HUES48 (cell line): ENCODE measurements at regions not wholly inside any gene's neighbourhood (a gene's known extent, or its start where the extent isn't known, plus 50 kb on each side); places are given as distances from the start of the nearest gene placed in this dataset.
"Not testable (repeated sequence)": the region's sequence is repeated elsewhere in the genome, so short reads cannot be mapped to it uniquely, and the experiment has no call there.

Experiments
- H3K27ac ChIP-seq: one replicate; pipeline ENCODE4 v1.7.0; 2013; ENCODE audit warnings: low read depth, low read length, inconsistent platforms
- H3K27me3 ChIP-seq: 2 replicates; pipeline ENCODE4 v1.6.1; 2013; ENCODE audit warnings: mild to moderate bottlenecking, low read length; ENCODE audit not compliant: control insufficient read depth, insufficient read depth
- H3K36me3 ChIP-seq: 2 replicates; pipeline ENCODE4 v1.6.1; 2013; ENCODE audit warnings: low read length; ENCODE audit not compliant: control insufficient read depth, insufficient read depth
- H3K4me1 ChIP-seq: 2 replicates; pipeline ENCODE4 v1.6.1; 2013; ENCODE audit warnings: mild to moderate bottlenecking, low read length; ENCODE audit not compliant: control insufficient read depth, insufficient read depth
- H3K4me3 ChIP-seq: 2 replicates; pipeline ENCODE4 v1.5.1; 2013; ENCODE audit warnings: mild to moderate bottlenecking, low read depth, low read length
- H3K9ac ChIP-seq: 2 replicates; pipeline ENCODE4 v1.6.1; 2013; ENCODE audit warnings: mild to moderate bottlenecking, low read depth, low read length, moderate library complexity
- H3K9me3 ChIP-seq: 2 replicates; pipeline ENCODE4 v1.6.1; 2013; ENCODE audit warnings: low read length; ENCODE audit not compliant: control insufficient read depth, insufficient read depth

DNA sequence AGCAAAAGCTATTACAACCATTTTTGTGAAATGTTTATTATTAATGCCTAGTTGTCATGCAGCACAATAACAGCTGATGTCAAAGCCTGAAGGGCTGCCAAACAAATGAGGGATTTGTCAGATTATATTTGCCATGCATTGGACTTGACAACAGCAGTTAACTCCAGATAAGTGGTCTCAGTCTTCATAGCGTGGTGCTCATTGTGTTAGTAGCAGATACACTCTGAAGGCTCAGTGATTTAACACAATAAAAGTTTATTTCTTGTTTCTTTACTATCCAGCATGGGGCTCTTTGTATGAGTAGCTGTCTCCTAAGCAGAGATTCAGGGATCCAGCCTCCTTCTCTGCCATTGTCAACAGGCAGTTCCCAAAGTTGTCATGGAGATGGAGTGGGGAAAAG, 76.0 kb upstream of the PTGFRN start:
- Histone ChIP-seq H3K4me3 (no peak overlapping the region), H3K9ac (no peak overlapping the region)

DNA sequence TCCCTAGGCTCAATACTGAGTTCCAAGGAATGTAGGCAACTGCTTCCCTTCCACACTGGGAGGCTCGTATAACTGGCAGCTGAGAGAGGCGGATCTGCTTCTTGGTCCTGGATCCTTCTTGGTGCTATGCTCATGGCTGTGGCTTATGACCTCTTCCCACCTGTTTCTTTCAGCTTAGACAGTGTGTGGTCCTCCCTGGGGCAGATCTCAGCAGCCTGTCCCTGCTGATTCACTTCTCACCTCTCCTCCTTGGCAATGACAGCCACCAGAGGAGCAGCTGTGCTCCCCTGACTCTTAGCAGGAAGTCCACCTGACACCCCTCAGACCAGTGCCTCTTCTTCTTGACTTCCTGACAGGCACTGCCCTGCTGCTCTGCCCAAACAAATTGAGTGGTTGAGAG, 75.1 kb upstream of the PTGFRN start:
- peaks cover 42% of the 10 kb centered on the region for H3K4me1 ChIP-seq
- no peak overlapping the region for H3K27ac ChIP-seq
- H3K9me3 ChIP-seq = 0 out of 2 replicates have a peak, but pooled peaks cover 3% of the 10 kb centered on the region

More for the DNA sequence above, 76.0 kb upstream of the PTGFRN start:
- Histone ChIP-seq H3K9me3 (0 out of 2 replicates have a peak, but pooled peaks cover 3% of the 10 kb centered on the region), H3K27me3 (no peaks in the 10 kb centered on the region), H3K36me3 (no peaks in the 10 kb centered on the region), H3K27ac (peak overlapping the region; percentile 88), H3K4me1 (peaks cover 42% of the 10 kb centered on the region)

DNA sequence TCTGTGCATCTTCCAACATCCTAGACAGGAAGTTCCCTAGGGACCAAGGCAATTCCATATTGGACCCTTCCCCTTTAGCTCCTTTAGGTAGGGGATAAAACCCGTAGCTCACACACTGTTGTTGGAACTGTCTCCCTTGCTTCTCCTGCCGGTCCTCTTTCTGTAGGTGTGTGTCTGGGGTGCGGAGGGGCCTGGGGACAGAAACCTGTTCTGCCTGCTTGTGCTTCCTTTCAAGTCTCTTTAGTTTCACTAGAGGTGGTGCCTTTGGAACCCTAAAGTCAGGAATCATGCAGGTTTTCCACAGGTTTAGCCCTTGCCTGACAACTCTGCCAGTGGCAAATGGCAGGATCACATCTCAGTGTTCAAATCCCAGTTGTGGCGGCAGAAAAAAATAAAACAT, 74.6 kb upstream of the PTGFRN start:
- Histone ChIP-seq H3K27me3 (no peaks in the 10 kb centered on the region), H3K9me3 (0 out of 2 replicates have a peak, but pooled peaks cover 3% of the 10 kb centered on the region), H3K4me3 (no peak overlapping the region), H3K4me1 (peaks cover 42% of the 10 kb centered on the region), H3K9ac (no peak overlapping the region), H3K36me3 (no peaks in the 10 kb centered on the region), H3K27ac (no peak overlapping the region)

More for the DNA sequence above, 75.1 kb upstream of the PTGFRN start:
- Histone ChIP-seq H3K4me3 (no peak overlapping the region), H3K9ac (no peak overlapping the region), H3K27me3 (no peaks in the 10 kb centered on the region), H3K36me3 (no peaks in the 10 kb centered on the region)

DNA sequence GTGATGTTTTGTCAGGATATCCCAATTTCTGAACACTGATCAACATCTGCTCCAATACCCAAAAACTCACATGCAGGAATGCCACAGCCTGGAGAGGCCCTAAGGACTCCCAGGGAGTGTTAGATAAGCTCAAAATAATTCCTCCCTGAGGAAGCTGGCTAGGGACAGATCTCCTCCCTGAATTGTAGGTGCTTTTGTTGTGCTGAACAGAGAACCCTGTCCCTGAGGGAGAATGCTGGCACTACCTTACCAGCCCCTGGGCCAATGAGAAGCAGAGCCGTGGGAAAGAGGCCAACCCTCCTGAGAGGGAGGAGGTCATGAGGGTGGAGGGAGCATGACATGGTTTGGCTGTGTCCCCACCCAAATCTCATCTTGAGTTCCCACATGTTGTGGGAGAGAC, 73.6 kb upstream of the PTGFRN start:
- Histone ChIP-seq H3K9me3 (0 out of 2 replicates have a peak, but pooled peaks cover 3% of the 10 kb centered on the region), H3K4me1 (peaks cover 42% of the 10 kb centered on the region), H3K9ac (no peak overlapping the region), H3K4me3 (no peak overlapping the region), H3K27me3 (no peaks in the 10 kb centered on the region), H3K27ac (peak overlapping the region; percentile 54), H3K36me3 (no peaks in the 10 kb centered on the region)

DNA sequence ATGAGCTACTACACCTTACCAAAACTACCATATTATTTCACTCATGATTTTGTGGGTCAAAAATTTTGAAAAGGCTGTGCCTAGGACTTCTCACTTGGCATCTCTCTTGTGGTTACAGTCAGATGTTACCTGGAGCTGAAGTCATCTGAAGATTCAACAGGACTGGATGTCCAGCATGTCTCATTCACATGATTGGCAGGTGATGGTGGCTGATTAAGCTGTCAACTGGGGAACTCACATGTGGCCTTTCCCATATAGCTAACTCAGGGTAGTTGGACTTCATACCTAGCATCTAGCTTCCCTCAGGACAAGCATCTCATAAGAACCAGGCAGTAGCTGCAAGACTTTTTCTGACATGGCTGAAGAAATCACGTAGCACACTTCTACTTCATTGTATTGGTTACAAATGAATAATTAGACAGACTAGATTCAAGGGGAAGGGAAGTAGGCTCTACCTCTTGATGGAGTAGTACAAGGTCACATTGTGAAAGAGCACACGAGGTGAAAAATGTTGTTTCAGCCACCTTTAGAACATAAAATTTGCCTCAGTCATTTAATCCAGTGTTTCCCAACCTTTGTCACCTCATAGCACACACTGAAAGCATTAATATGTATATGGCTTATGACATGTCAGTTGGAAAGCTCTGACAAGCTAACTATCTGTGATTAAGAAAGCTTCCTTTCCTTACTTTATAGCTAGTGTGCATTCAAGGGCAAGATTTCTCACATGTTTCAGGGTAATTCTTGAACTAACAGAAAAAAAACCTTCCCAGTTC, 68.0 kb upstream of the PTGFRN start:
- no peak overlapping the region for H3K4me3 ChIP-seq
- H3K27ac ChIP-seq = no peak overlapping the region
- no peaks in the 10 kb centered on the region for H3K4me1 ChIP-seq
- no peak overlapping the region for H3K9ac ChIP-seq
- no peaks in the 10 kb centered on the region for H3K36me3 ChIP-seq
- H3K27me3 ChIP-seq = no peaks in the 10 kb centered on the region
- H3K9me3 ChIP-seq = 0 out of 2 replicates have a peak, but pooled peaks cover 3% of the 10 kb centered on the region

DNA sequence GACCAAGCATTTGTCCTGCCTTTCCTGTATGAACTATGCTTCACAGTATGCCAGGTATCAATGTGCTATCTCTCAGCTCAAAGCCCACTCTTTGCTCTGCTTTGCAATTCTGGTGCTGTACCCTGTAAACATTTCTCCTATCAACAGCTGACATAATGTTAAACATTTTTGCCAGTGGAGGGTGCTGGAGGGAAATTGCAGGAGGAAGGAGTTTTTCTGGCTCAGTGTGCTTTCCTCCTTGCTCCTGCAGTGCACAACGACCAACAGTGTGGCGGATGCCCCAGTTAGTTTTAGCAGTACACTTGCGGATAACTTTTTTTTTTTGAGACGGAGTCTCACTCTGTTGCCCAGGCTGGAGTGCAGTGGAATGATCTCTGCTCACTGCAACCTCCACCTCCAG, 67.1 kb upstream of the PTGFRN start:
- Histone ChIP-seq H3K4me1 (no peaks in the 10 kb centered on the region), H3K4me3 (no peak overlapping the region), H3K27me3 (no peaks in the 10 kb centered on the region), H3K36me3 (no peaks in the 10 kb centered on the region), H3K9me3 (no peaks in the 10 kb centered on the region), H3K27ac (no peak overlapping the region), H3K9ac (no peak overlapping the region)

DNA sequence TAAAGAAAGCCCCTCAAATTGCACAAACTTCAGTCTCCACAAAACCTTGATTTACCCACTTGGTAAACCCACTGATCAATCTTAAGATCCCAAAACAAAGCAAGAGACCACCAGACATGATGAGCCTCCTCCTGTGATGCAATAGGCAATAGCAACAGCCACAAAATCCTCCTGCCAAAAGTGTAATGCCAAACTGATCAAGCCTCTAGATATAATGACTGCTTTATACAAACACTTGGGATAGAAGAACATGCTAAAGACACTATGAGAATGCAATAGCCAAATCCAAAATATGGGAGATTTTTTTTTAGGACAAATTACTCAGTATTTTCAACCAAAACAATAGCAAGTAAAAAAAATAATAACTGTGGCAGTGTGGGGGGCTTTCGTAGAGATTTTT, 64.9 kb upstream of the PTGFRN start:
- Histone ChIP-seq H3K27me3 (no peaks in the 10 kb centered on the region), H3K4me1 (no peaks in the 10 kb centered on the region)

DNA sequence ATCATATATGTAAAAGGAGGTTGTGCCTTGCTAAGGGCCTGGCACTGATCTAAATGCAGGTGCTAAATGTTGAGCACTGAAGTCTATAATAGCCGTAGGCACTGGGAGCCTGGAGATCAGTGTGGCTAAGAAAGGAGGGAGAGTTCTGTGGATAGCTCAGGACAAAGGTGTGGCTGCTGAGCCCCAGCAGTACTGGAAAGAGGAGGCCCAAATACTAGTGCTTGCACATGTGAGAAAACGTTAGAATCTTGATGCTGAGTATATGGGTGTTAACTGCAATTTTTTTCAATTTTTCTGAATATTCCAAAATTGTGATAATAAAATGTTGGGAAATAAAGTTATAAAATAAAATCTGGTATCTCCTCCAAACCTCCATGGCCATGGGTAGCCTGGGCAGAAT, 62.5 kb upstream of the PTGFRN start:
- Histone ChIP-seq H3K4me1 (peaks cover 7% of the 10 kb centered on the region; the same call in 1 of the 2 replicates), H3K36me3 (no peaks in the 10 kb centered on the region), H3K9ac (no peak overlapping the region), H3K4me3 (no peak overlapping the region), H3K27me3 (no peaks in the 10 kb centered on the region), H3K27ac (no peak overlapping the region), H3K9me3 (no peaks in the 10 kb centered on the region)

More for the DNA sequence above, 64.9 kb upstream of the PTGFRN start:
- H3K4me3 ChIP-seq = no peak overlapping the region
- H3K27ac ChIP-seq = no peak overlapping the region
- H3K9me3 ChIP-seq = no peaks in the 10 kb centered on the region
- no peaks in the 10 kb centered on the region for H3K36me3 ChIP-seq
- no peak overlapping the region for H3K9ac ChIP-seq

DNA sequence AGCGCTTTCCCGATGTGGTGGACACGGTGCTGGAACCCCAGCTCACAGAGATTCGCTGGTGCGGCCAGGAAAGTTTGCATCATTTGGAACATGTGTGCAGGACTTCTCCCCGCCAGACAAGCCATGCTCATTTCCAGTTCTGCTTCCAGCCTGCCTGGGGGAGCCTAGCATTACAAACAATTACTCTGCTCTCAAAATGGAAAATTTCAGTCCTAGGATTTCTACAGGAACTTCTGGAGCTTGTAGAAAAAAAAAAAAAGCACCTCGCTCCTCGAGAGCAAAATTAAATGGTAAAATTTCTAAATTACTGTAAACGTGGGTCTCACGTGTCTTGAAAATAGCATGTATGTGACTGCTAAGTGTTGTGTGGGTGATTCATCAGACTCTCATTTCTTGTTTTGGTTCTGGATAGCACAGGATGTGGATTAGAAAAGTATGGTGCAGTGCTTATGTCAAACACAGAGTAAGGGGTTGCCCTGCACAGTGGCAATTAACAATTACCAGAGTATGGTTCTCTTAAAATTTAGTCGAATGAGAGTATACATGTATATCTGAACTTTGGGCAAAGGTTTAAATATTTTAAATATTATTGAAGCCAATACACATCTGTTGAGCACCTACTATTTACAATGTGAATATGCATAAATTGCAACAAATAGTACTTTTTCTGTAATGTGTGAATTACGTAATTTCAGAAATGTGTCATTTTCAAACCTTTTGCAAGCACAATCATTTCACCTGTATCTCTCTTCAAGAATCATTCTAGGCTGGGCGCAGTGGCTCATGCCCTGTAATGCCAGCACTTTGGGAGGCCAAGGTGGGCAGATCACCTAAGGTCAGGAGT, 61.8 kb upstream of the PTGFRN start:
- no peak overlapping the region for H3K4me3 ChIP-seq
- H3K9ac ChIP-seq = no peak overlapping the region

DNA sequence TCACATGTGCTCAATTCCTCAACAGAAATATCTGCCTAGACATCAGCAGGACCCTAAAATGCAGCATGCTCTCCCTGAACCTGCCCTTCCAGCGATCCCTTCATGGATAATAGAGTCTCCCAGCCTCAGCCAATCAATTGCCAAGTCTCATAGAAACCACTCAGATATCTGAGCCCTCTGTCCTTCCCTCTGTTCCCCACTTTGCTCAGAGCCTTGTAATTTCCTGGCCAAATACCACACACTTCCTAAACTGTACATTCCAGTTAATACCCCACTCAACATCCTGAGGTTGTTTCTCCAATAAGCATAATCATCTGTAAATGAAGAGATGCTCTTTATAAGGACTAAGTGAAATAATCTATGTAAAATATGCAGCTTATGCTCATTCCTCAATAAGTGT, 59.3 kb upstream of the PTGFRN start:
- H3K4me3 ChIP-seq = no peak overlapping the region
- no peak overlapping the region for H3K9ac ChIP-seq
- peaks cover 33% of the 10 kb centered on the region for H3K4me1 ChIP-seq
- no peaks in the 10 kb centered on the region for H3K27me3 ChIP-seq
- no peak overlapping the region for H3K27ac ChIP-seq
- H3K9me3 ChIP-seq = no peaks in the 10 kb centered on the region
- H3K36me3 ChIP-seq = no peaks in the 10 kb centered on the region

More for the DNA sequence above, 61.8 kb upstream of the PTGFRN start:
- H3K36me3 ChIP-seq = no peaks in the 10 kb centered on the region
- no peaks in the 10 kb centered on the region for H3K27me3 ChIP-seq
- H3K4me1 ChIP-seq = peaks cover 9% of the 10 kb centered on the region
- no peaks in the 10 kb centered on the region for H3K9me3 ChIP-seq
- H3K27ac ChIP-seq = no peak overlapping the region

DNA sequence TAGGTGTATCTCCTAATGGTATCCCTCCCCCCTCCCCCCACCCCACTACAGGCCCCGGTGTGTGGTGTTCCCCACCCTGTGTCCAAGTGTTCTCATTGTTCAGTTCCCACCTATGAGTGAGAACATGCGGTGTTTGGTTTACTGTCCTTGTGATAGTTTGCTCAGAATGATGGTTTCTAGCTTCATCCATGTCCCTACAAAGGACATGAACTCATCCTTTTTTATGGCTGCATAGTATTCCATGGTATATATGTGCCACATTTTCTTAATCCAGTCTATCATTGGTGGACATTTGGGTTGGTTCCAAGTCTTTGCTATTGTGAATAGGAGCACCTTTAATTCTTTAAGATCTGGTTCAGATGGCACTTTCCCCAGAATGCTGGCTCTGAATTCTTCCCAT, 58.5 kb upstream of the PTGFRN start:
- not testable (repeated sequence) for H3K27me3 ChIP-seq

More for the DNA sequence above, 58.5 kb upstream of the PTGFRN start:
- not testable (repeated sequence) for H3K36me3 ChIP-seq, H3K27ac ChIP-seq, H3K9me3 ChIP-seq, H3K9ac ChIP-seq, H3K4me3 ChIP-seq
- peaks cover 40% of the 10 kb centered on the region for H3K4me1 ChIP-seq
